ENCODE measurements at regions not wholly inside any gene's neighbourhood (a gene's known extent, or its start where the extent isn't known, plus 50 kb on each side); places are given as distances from the start of the nearest gene placed in this dataset.

- no peaks in the 10 kb centered on the region for H3K36me3 ChIP-seq (replicated peaks in 1 of 2; ENCODE audit: control insufficient read depth in 1 of 2, insufficient read depth in 2 of 2, low read length in 2 of 2)
- H3K4me2 ChIP-seq (ENCODE audit: low read depth, low read length), result peak overlapping the region; percentile 98
- no TSS peak for BruUV-seq (replicated peaks)
- H4K20me1 ChIP-seq (ENCODE audit: insufficient read depth, low read length), result peaks cover 4% of the 10 kb centered on the region; the same call in 1 of the 2 replicates
- H3K79me2 ChIP-seq (ENCODE audit: insufficient read depth, low read length), result no peaks in the 10 kb centered on the region
- ChIA-PET POLR2A (interaction anchor here (0.8 to 1.5 kb wide), 4 partner anchors 9 to 120 kb away, joined by 3 to 5 read pairs (median 4); partner anchors contain the start of genes CLHC1, RPS27A and RTN4), CTCF (ENCODE audit: low intra/inter-chr PET ratio, low total read pairs) (no interaction called here)
- intact Hi-C loops (cut with micrococcal nuclease; ENCODE audit: unreplicated experiment), result loop anchor here (1.0 to 5.0 kb wide), 2 partner anchors 56 to 95 kb away; no protein-coding TSS in a partner anchor
- FAIRE-seq (peak; percentile 34), ATAC-seq (peak; percentile 91), DNase-seq (ENCODE audit: low spot score) (peak; percentile 44)
- H3K27me3 ChIP-seq (ENCODE audit: control insufficient read depth in 1 of 2, insufficient read depth in 2 of 2, low read length in 2 of 2), result peaks cover 0 to 14% of the 10 kb centered on the region in 2 experiments; a peak in 3 of 5 replicates
- H3K9ac ChIP-seq (ENCODE audit: insufficient read depth, low read depth, low read length), result peak overlapping the region; percentile 16; the same call in 1 of the 2 replicates
- H2AFZ ChIP-seq (ENCODE audit: low read length), result peak overlapping the region; percentile 32
- H3K4me1 ChIP-seq (ENCODE audit: insufficient read depth, low read length), result peaks cover 69% of the 10 kb centered on the region
- no peaks in the 10 kb centered on the region for H3K9me3 ChIP-seq (ENCODE audit: low read length)
- 2% methylated on average over 13 of the region's 13 CpGs for WGBS (ENCODE audit: low lambda C conversion rate)
- H3K4me3 ChIP-seq (replicated peaks in 1 of 3; ENCODE audit: insufficient read depth in 1 of 3, low read depth in 2 of 3, low read length in 3 of 3), result peak overlapping the region; percentile 7 to 58 (median 39); a peak in 4 of 6 replicates
- H3K27ac ChIP-seq (ENCODE audit: extremely low read length, insufficient read depth, low read length), result no peak overlapping the region
- in situ Hi-C loops (cut with HindIII; ENCODE audit: extremely low pct_ligation_motif_present, low pct_unique_long_range_greater_than_20kb), result no loop called here
- TF ChIP-seq, protein P1, sequence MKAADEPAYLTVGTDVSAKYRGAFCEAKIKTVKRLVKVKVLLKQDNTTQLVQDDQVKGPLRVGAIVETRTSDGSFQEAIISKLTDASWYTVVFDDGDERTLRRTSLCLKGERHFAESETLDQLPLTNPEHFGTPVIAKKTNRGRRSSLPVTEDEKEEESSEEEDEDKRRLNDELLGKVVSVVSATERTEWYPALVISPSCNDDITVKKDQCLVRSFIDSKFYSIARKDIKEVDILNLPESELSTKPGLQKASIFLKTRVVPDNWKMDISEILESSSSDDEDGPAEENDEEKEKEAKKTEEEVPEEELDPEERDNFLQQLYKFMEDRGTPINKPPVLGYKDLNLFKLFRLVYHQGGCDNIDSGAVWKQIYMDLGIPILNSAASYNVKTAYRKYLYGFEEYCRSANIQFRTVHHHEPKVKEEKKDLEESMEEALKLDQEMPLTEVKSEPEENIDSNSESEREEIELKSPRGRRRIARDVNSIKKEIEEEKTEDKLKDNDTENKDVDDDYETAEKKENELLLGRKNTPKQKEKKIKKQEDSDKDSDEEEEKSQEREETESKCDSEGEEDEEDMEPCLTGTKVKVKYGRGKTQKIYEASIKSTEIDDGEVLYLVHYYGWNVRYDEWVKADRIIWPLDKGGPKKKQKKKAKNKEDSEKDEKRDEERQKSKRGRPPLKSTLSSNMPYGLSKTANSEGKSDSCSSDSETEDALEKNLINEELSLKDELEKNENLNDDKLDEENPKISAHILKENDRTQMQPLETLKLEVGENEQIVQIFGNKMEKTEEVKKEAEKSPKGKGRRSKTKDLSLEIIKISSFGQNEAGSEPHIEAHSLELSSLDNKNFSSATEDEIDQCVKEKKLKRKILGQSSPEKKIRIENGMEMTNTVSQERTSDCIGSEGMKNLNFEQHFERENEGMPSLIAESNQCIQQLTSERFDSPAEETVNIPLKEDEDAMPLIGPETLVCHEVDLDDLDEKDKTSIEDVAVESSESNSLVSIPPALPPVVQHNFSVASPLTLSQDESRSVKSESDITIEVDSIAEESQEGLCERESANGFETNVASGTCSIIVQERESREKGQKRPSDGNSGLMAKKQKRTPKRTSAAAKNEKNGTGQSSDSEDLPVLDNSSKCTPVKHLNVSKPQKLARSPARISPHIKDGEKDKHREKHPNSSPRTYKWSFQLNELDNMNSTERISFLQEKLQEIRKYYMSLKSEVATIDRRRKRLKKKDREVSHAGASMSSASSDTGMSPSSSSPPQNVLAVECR (CRISPR knock-in tag; IDR thresholded peaks at IDR 0.05; ENCODE audit: borderline replicate concordance), result peak; percentile 35; the same call in 1 of the 2 replicates
- no peak for TF ChIP-seq TMF1 (CRISPR knock-in tag; IDR thresholded peaks at IDR 0.05; ENCODE audit: low read depth)
- TF ChIP-seq SP4 (CRISPR knock-in tag; IDR thresholded peaks at IDR 0.05), result no peak
- TF ChIP-seq, protein P2, sequence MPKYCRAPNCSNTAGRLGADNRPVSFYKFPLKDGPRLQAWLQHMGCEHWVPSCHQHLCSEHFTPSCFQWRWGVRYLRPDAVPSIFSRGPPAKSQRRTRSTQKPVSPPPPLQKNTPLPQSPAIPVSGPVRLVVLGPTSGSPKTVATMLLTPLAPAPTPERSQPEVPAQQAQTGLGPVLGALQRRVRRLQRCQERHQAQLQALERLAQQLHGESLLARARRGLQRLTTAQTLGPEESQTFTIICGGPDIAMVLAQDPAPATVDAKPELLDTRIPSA (CRISPR knock-in tag; IDR thresholded peaks at IDR 0.05; ENCODE audit: borderline replicate concordance), result no peak
- TF ChIP-seq ZNF646 (CRISPR knock-in tag; IDR thresholded peaks at IDR 0.05), result peak; percentile 51; the same call in 1 of the 2 replicates
- TF ChIP-seq E2F5 (CRISPR knock-in tag; conservative IDR thresholded peaks at IDR 0.05), result no peak
- no peak for TF ChIP-seq SMAD1 (CRISPR knock-in tag; IDR thresholded peaks at IDR 0.05; ENCODE audit: borderline replicate concordance, low read depth)
Observed at GRCh38 chr2:55112229-55113031, 62.2 kb upstream of the RTN4 start.

Data from HepG2 (cell line).